Immature natural killer cell (primary cell): ENCODE measurements at regions not wholly inside any gene's neighbourhood (a gene's known extent, or its start where the extent isn't known, plus 50 kb on each side); places are given as distances from the start of the nearest gene placed in this dataset.
A peak's percentile ranks its signal among the peaks of the same experiment; 100 is the strongest.

Experiments used
- DNase-seq, 3 donors: peaks; one replicate each; pipeline ENCODE4 v3.0.0; 2022; ENCODE audit warnings: mixed read lengths in 1 of 3
- H3K27ac Mint-ChIP-seq, 6 donors: one replicate each; pipeline ENCODE4 v1.8.0; 2020; ENCODE audit warnings: mixed read lengths in 6 of 6, mild to moderate bottlenecking in 5 of 6, inconsistent platforms in 4 of 6, moderate library complexity in 3 of 6
- H3K27me3 Mint-ChIP-seq, 3 donors: one replicate each; pipeline ENCODE4 v1.8.0; 2020 to 2021; ENCODE audit warnings: low read depth in 3 of 3, mild to moderate bottlenecking in 3 of 3, mixed read lengths in 3 of 3, moderate library complexity in 3 of 3, inconsistent platforms in 1 of 3
- H3K36me3 Mint-ChIP-seq, 3 donors: one replicate each; pipeline ENCODE4 v1.8.0; 2020; ENCODE audit warnings: mixed read lengths in 3 of 3, inconsistent platforms in 2 of 3, mild to moderate bottlenecking in 2 of 3
- H3K4me1 Mint-ChIP-seq, 2 donors: one replicate each; pipeline ENCODE4 v1.8.0; 2020; ENCODE audit warnings: inconsistent platforms in 2 of 2, mild to moderate bottlenecking in 2 of 2, mixed read lengths in 2 of 2, moderate library complexity in 1 of 2
- H3K4me3 Mint-ChIP-seq, 5 donors: one replicate each; pipeline ENCODE4 v1.8.0; 2020; ENCODE audit warnings: mild to moderate bottlenecking in 5 of 5, mixed read lengths in 5 of 5, inconsistent platforms in 3 of 5, moderate library complexity in 3 of 5
- H3K9me3 Mint-ChIP-seq, 6 donors: one replicate each; pipeline ENCODE4 v1.8.0; 2020; ENCODE audit warnings: mild to moderate bottlenecking in 6 of 6, mixed read lengths in 6 of 6, inconsistent platforms in 4 of 6, moderate library complexity in 3 of 6

GRCh38 chr22:48898524-48899250 is 929.0 kb downstream of the BRD1 start:
- Mint-ChIP-seq H3K4me1 (no peaks in the 10 kb centered on the region), H3K27me3 (no peaks in the 10 kb centered on the region), H3K4me3 (no peak overlapping the region), H3K27ac (no peak overlapping the region), H3K36me3 (no peaks in the 10 kb centered on the region), H3K9me3 (no peaks in the 10 kb centered on the region)
- DNase-seq: no peak

- H3K4me3 Mint-ChIP-seq: no peak overlapping the region
- H3K36me3 Mint-ChIP-seq: no peaks in the 10 kb centered on the region
- no peak for DNase-seq
- no peaks in the 10 kb centered on the region for H3K9me3 Mint-ChIP-seq
- H3K27ac Mint-ChIP-seq: no peak overlapping the region
- no peaks in the 10 kb centered on the region for H3K4me1 Mint-ChIP-seq
- H3K27me3 Mint-ChIP-seq: no peaks in the 10 kb centered on the region
Observed at GRCh38 chr22:48897645-48898370, 929.9 kb downstream of the BRD1 start.

GRCh38 chr22:48896766-48897644 is 930.7 kb downstream of the BRD1 start:
- Mint-ChIP-seq H3K4me3 (no peak overlapping the region), H3K27ac (peak overlapping the region in 1 of 6 donors; percentile 26), H3K4me1 (no peaks in the 10 kb centered on the region), H3K27me3 (no peaks in the 10 kb centered on the region), H3K9me3 (no peaks in the 10 kb centered on the region), H3K36me3 (no peaks in the 10 kb centered on the region)
- no peak for DNase-seq

- no peaks in the 10 kb centered on the region for H3K36me3 Mint-ChIP-seq
- DNase-seq: no peak
- H3K4me3 Mint-ChIP-seq: no peak overlapping the region
Observed at GRCh38 chr22:48895831-48896765, 931.6 kb downstream of the BRD1 start.

GRCh38 chr22:48895336-48895735 is 932.3 kb downstream of the BRD1 start:
- no peaks in the 10 kb centered on the region for H3K4me1 Mint-ChIP-seq
- no peak overlapping the region for H3K4me3 Mint-ChIP-seq
- no peak overlapping the region for H3K27ac Mint-ChIP-seq
- H3K27me3 Mint-ChIP-seq: no peaks in the 10 kb centered on the region
- H3K9me3 Mint-ChIP-seq: no peaks in the 10 kb centered on the region
- no peaks in the 10 kb centered on the region for H3K36me3 Mint-ChIP-seq
- DNase-seq: no peak

More at GRCh38 chr22:48895831-48896765, 931.6 kb downstream of the BRD1 start:
- Mint-ChIP-seq H3K4me1 (no peaks in the 10 kb centered on the region), H3K27ac (no peak overlapping the region), H3K9me3 (no peaks in the 10 kb centered on the region), H3K27me3 (no peaks in the 10 kb centered on the region)

GRCh38 chr22:48894804-48895250 is 932.8 kb downstream of the BRD1 start:
- Mint-ChIP-seq H3K27ac (no peak overlapping the region), H3K36me3 (no peaks in the 10 kb centered on the region), H3K9me3 (no peaks in the 10 kb centered on the region), H3K4me1 (no peaks in the 10 kb centered on the region), H3K4me3 (no peak overlapping the region), H3K27me3 (no peaks in the 10 kb centered on the region)
- DNase-seq: no peak

- H3K27ac Mint-ChIP-seq: no peak overlapping the region
- no peak for DNase-seq
- no peaks in the 10 kb centered on the region for H3K27me3 Mint-ChIP-seq
- H3K4me3 Mint-ChIP-seq: no peak overlapping the region
- H3K36me3 Mint-ChIP-seq: no peaks in the 10 kb centered on the region
- no peaks in the 10 kb centered on the region for H3K9me3 Mint-ChIP-seq
- H3K4me1 Mint-ChIP-seq: no peaks in the 10 kb centered on the region
Observed at GRCh38 chr22:48894064-48894671, 933.5 kb downstream of the BRD1 start.

- DNase-seq: no peak
- no peaks in the 10 kb centered on the region for H3K36me3 Mint-ChIP-seq
- no peak overlapping the region for H3K27ac Mint-ChIP-seq
- H3K4me3 Mint-ChIP-seq: no peak overlapping the region
- no peaks in the 10 kb centered on the region for H3K9me3 Mint-ChIP-seq
- H3K27me3 Mint-ChIP-seq: no peaks in the 10 kb centered on the region
- no peaks in the 10 kb centered on the region for H3K4me1 Mint-ChIP-seq
Observed at GRCh38 chr22:48893288-48894063, 934.2 kb downstream of the BRD1 start.

GRCh38 chr22:48892578-48893287 is 934.9 kb downstream of the BRD1 start:
- Mint-ChIP-seq H3K36me3 (no peaks in the 10 kb centered on the region), H3K9me3 (no peaks in the 10 kb centered on the region), H3K4me1 (no peaks in the 10 kb centered on the region), H3K4me3 (no peak overlapping the region), H3K27ac (no peak overlapping the region), H3K27me3 (no peaks in the 10 kb centered on the region)
- DNase-seq: no peak

GRCh38 chr22:48891688-48892577 is 935.7 kb downstream of the BRD1 start:
- no peak overlapping the region for H3K27ac Mint-ChIP-seq
- no peaks in the 10 kb centered on the region for H3K36me3 Mint-ChIP-seq
- H3K4me1 Mint-ChIP-seq: no peaks in the 10 kb centered on the region
- H3K4me3 Mint-ChIP-seq: no peak overlapping the region
- no peak for DNase-seq
- no peaks in the 10 kb centered on the region for H3K9me3 Mint-ChIP-seq
- H3K27me3 Mint-ChIP-seq: no peaks in the 10 kb centered on the region
